ENCODE measurements at regions not wholly inside any gene's neighbourhood (a gene's known extent, or its start where the extent isn't known, plus 50 kb on each side); places are given as distances from the start of the nearest gene placed in this dataset.
"Not testable (repeated sequence)": the region's sequence is repeated elsewhere in the genome, so short reads cannot be mapped to it uniquely, and the experiment has no call there.

- TF ChIP-seq ZNF274 (IDR thresholded peaks at IDR 0.05; ENCODE audit: low read depth, low read length) = no peak
These were observed 842.9 kb upstream of the SEMA6A start for GRCh38 chr5:117417501-117417900.

DNA sequence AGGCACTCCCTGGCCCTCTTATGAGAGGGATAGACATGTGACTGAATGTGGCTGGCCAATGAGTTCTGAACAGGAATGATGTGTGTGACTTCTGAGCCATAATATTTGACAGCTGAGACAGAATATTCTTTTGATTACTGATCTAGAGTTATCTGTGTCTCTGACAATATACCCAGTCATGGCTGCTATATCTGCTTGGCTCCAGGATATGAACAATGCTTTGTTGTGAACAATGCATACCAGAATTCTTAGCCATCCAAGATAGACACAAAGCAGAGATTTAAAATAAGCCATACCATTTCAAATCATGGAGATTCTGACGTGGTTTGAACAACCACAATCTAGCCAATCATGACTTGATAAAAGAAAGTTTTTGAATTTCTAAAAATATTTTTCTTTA is 840.3 kb upstream of the SEMA6A start:
- H3K4me3 ChIP-seq (ENCODE audit: low read length) = no peak overlapping the region
- no peak for TF ChIP-seq ZNF274 (IDR thresholded peaks at IDR 0.05; ENCODE audit: low read depth, low read length)

More at GRCh38 chr5:117417501-117417900, 842.9 kb upstream of the SEMA6A start:
- H3K4me3 ChIP-seq (ENCODE audit: low read length) = no peak overlapping the region

GRCh38 chr5:117411701-117412100 is 837.1 kb upstream of the SEMA6A start:
- H3K4me3 ChIP-seq (ENCODE audit: low read length) = no peak overlapping the region
- TF ChIP-seq ZNF274 (IDR thresholded peaks at IDR 0.05; ENCODE audit: low read depth, low read length) = no peak

GRCh38 chr5:117405197-117405596 is 830.6 kb upstream of the SEMA6A start:
- no peak for TF ChIP-seq ZNF274 (IDR thresholded peaks at IDR 0.05; ENCODE audit: low read depth, low read length)

DNA sequence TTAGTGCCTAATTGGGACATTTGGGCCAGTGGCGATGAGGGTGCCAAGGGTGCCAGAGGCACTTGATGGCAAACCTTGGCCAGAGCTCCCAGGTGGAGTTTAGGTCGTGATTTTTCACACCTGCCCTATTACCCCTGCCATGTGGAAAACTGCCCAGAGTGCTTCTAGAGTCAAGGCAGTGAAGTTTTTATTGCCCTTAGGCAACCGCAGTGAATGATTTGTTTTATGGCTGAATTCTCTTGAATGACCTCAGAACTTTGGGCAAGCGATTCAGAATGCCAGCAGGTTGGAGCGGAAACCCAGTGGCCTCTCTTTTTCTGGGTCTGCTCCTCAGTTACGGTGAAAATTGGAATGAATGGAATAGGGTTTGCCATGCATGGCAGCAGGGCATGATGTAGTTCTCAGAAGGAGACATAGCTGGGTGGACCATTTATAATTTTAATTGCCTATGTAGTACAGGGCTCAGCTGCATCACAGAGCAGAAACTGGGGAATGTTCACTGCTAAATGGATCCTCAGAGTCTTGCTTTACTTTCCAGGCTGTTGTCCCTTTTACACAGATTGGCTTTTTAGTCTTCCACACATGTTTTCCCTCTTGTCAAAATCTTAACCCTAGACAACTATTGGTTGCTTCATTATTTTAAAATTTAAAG is 820.0 kb upstream of the SEMA6A start:
- H3K4me3 ChIP-seq (ENCODE audit: low read length) = no peak overlapping the region
- TF ChIP-seq ZNF274 (IDR thresholded peaks at IDR 0.05; ENCODE audit: low read depth, low read length) = no peak

More at GRCh38 chr5:117405197-117405596, 830.6 kb upstream of the SEMA6A start:
- no peak overlapping the region for H3K4me3 ChIP-seq (ENCODE audit: low read length)

- no peak overlapping the region for H3K4me3 ChIP-seq (ENCODE audit: low read length)
- no peak for TF ChIP-seq ZNF274 (IDR thresholded peaks at IDR 0.05; ENCODE audit: low read depth, low read length)
These were observed 818.5 kb upstream of the SEMA6A start for GRCh38 chr5:117393125-117393524.

DNA sequence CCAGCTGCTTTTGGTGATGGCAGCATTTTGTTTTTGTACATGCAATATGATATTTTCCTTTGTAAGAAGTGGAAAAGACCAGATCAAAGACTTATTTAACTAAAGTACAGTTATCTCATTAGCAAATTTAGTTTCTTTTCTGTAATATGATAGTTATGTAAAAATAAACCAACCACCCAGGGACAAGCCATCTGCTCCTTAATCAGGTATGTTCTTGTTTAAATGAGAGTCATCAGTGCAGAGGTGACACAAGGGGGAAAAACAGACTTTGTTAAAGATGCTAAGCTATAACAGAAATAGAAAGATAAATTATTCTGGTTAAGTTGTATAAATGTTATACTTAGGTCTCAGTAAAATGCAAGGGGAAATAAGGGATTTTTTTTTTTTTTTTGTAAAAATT is 805.7 kb upstream of the SEMA6A start:
- no peak overlapping the region for H3K4me3 ChIP-seq (ENCODE audit: low read length)
- no peak for TF ChIP-seq ZNF274 (IDR thresholded peaks at IDR 0.05; ENCODE audit: low read depth, low read length)

DNA sequence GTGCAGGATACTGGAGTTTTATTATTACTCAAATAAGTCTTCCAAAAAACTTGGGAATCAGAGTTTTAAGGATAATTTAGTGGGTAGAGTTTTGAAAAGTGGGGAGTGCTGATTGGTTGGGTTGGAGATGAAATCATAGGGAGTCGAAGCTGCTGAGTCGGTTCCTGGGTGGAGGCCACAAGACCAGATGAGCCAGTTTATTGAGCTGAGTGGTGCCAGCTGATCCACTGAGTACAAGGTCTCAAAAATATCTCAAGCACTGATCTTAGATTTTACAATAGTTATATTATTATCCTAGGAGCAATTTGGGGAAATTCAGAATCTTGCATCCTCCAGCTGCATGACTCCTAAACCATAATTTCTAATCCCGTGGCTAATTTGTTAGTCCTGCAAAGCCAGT is 804.9 kb upstream of the SEMA6A start:
- no peak for TF ChIP-seq ZNF274 (IDR thresholded peaks at IDR 0.05; ENCODE audit: low read depth, low read length)
- H3K4me3 ChIP-seq (ENCODE audit: low read length) = no peak overlapping the region

GRCh38 chr5:117376748-117377147 is 802.1 kb upstream of the SEMA6A start:
- H3K4me3 ChIP-seq (ENCODE audit: low read length) = no peak overlapping the region
- no peak for TF ChIP-seq ZNF274 (IDR thresholded peaks at IDR 0.05; ENCODE audit: low read depth, low read length)

DNA sequence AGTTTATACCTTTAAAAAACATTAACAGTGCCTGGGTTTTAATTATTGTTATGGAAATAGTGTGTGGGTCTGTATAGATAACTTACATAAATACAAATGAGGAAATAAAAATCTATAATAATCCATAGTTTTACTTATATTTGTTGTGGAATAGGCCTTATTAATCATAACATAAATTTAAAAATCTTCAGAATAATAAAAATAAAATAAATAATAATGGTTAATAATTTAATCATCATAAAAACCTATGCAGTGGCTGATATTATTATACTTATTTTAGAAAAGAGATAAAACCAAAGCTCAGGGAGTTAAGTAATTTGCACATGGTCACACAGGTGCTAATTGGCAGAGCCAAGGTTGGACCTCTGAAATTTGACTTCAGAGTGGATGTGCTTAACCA is 785.3 kb upstream of the SEMA6A start:
- no peak overlapping the region for H3K4me3 ChIP-seq (ENCODE audit: low read length)
- TF ChIP-seq ZNF274 (IDR thresholded peaks at IDR 0.05; ENCODE audit: low read depth, low read length) = no peak

DNA sequence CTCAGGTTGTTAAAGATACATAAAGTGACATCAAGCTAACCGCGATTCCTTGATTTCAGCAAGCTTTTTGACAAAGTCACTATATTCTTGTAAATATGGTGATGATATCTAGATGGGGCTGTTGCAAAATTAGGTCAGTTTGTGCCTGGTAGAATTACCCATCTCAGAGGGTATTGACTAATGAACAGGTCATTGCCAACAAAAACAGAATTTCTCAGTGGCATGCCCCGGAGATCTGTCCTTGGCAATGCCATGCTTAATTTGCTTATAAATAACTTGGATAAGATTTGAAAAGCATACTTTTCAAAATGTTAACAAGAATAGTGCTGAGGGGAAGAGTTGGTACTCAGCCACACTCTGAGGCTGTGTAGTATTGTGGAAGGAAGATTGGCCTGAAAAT is 783.3 kb upstream of the SEMA6A start:
- no peak overlapping the region for H3K4me3 ChIP-seq (ENCODE audit: low read length)
- no peak for TF ChIP-seq ZNF274 (IDR thresholded peaks at IDR 0.05; ENCODE audit: low read depth, low read length)

- no peak overlapping the region for H3K4me3 ChIP-seq (ENCODE audit: low read length)
- no peak for TF ChIP-seq ZNF274 (IDR thresholded peaks at IDR 0.05; ENCODE audit: low read depth, low read length)
These were observed 772.7 kb upstream of the SEMA6A start for GRCh38 chr5:117347280-117347679.

- H3K4me3 ChIP-seq (ENCODE audit: low read length) = not testable (repeated sequence)
These were observed 769.1 kb upstream of the SEMA6A start for GRCh38 chr5:117343726-117344125.

- no peak overlapping the region for H3K4me3 ChIP-seq (ENCODE audit: low read length)
- TF ChIP-seq ZNF274 (IDR thresholded peaks at IDR 0.05; ENCODE audit: low read depth, low read length) = no peak
These were observed 762.6 kb upstream of the SEMA6A start for GRCh38 chr5:117337064-117337749.

DNA sequence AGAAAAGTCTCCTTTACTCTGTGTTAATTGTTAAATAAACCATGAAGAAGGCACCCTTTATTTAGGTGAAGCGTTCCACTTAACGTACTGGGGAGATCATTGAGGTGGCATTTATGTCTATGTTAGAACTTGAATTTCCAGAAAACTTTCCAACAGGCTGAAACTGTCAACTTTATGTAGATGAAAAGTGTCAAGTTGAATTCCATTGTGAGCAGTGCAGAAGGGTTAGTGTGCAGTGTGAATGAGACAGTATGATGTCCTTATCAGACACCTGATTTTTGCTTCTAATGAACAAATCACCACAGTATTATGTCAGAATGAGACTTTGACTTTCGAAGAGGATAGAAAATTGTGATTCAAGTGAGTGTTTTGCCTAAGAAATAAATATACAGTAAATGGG is 761.6 kb upstream of the SEMA6A start:
- no peak overlapping the region for H3K4me3 ChIP-seq (ENCODE audit: low read length)
- TF ChIP-seq ZNF274 (IDR thresholded peaks at IDR 0.05; ENCODE audit: low read depth, low read length) = no peak

DNA sequence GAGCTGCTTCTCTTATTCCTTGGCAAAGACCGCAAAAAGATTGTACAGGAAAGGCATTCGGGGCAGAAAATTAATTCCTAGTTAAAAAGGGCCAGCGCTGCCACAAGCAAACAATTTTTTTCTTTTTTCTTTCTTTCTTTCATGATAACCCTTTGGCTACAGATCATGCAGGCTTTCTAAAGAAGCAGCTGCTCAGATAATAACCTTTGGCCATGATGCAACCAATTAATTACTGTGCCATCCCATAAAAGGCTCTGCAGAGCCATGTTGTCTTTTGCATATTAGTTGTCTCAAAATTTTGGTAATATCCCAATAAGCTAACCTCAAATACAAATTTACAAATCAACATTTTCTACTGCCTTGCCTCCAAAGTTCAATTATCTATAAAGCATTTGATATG is 758.4 kb upstream of the SEMA6A start:
- TF ChIP-seq ZNF274 (IDR thresholded peaks at IDR 0.05; ENCODE audit: low read depth, low read length) = no peak
- H3K4me3 ChIP-seq (ENCODE audit: low read length) = no peak overlapping the region

All from GM08714 (cell line).